NCI-H2196 (cell line): ENCODE measurements at regions not wholly inside any gene's neighbourhood (a gene's known extent, or its start where the extent isn't known, plus 50 kb on each side); places are given as distances from the start of the nearest gene placed in this dataset.
A peak's percentile ranks its signal among the peaks of the same experiment; 100 is the strongest.

ENCODE experiments used
- DNase-seq: peaks from one replicate; lab custom pipeline; 2025; ENCODE audit not compliant: unreplicated experiment; lab: John Stamatoyannopoulos, UW

- peak; percentile 42 for DNase-seq
Measured at GRCh38 chrX:40153345-40154249, 55.8 kb upstream of the BCOR start.

DNA sequence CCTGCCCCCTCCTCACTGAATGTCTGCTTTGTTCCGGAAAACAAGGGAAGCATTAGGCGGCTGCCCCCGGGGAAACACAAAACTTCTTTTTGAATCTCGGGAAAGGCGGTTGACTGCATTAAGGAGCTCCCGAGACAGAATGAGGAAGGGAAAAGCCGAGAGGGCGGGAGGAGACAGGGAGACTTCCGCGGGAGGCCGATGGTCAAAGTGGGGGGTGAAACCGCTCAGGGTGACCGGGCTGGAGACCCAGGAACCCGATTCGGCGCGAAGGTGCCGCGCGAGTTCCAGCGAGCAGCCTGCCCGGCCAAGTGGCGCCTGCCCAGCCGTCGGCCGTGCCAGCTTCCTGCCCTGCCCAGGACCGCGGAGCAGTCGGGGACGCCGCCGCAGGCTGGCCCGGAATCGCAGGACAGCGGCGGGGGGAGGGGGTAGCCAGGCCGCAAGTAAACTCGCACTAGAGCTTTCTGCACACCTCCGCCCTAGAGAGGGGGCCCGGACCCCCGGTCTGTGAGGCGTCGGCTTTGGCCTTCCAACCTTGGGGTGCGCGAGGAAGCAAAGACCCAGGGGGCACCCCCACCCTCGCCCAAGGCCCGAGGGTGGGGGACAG, 55.1 kb upstream of the BCOR start:
- peak; percentile 7 for DNase-seq

- DNase-seq: peak; percentile 5
Measured at GRCh38 chrX:40152173-40152711, 54.5 kb upstream of the BCOR start.

- DNase-seq: peak; percentile 48
Measured at GRCh38 chrX:40151211-40152172, 53.7 kb upstream of the BCOR start.

GRCh38 chrX:40150503-40150902, 52.7 kb upstream of the BCOR start:
- no peak for DNase-seq

DNA sequence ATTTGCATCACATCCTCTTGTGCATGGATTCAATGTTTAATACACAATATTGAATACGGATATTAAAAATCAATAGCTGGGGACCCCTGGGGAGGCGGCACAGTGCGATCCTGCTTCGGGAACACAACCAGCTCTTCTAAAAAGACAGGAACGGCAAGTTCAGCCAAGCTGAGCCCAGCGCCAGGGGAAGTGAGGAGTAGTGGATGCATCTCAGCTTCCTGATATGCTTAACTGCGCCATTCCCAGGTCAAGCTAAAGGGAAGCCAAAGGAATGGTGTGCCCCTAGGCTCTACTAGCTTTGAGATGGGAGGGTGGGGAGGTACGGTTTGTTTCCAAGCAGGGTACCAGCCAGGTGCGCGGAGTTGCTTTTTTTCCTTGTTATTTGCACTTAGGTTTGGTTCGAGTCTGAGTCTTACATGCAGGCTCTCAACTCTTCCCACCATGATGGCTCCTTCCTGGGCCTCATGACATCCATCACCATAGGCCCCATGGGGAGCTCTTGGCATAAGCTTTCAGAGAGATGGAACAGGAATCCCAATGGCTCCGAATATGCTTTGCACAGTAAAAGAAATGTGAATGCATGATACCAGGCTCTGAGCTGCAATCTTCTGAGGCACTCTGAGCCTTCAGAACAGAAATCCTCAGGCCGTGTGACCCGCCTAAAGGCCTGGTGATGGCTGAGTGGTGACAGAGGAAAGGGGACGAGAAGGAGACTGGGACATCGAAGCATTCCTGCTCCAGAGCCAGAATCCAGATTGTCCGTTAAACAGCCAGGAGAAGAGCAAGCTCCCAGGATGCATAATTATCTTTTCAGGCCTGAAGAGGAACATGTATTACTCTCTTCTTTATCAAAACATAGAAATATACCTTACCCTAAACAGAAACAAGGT, 51.8 kb upstream of the BCOR start:
- no peak for DNase-seq

DNA sequence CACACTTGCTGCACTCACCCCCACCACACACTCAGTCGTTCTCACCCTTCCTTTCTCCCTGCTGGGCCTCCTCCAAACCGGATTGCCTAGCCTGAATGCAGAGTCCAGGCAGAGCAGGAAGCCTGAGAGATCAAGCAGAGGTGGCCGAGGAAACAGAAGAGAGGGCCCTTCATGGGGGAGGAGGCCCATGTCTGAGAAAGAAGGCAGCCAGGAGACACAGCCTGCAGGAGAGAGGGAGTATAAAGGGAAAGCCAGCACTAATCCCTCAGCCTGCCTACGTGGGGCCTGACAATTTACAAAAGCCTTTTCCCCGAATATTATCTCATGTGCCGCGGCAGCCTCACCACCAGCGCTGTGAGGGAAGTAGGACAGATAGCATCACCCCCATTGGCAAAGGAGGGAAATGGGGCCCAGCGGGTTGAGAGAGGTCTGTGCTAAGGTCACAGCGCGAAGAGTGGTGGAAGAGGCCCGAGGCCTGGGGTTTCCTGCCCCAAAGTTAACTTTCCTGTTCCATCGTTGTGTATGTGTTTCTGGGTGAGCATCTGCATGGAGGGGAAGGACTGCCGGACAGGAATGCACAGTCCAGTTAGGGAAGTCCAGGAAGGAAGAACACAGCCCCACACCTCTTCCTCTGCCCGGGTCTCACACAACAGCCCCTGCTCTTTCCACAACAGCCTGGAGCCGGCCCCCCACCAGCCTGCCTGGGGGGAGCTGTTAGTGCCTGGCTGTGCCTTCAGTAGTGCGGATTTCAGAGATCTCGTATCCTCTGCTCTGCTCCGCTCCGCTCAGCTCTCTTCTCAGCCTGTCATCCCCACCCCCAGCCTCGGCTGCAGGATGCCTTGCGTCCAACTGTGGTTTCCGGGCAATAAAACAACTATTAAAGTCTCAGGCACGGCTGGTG, 50.9 kb upstream of the BCOR start:
- DNase-seq: no peak

- no peak for DNase-seq
Measured at GRCh38 chrX:40147971-40148370, 50.2 kb upstream of the BCOR start.
